ENCODE measurements at regions not wholly inside any gene's neighbourhood (a gene's known extent, or its start where the extent isn't known, plus 50 kb on each side); places are given as distances from the start of the nearest gene placed in this dataset.

- TF ChIP-seq, protein P1, sequence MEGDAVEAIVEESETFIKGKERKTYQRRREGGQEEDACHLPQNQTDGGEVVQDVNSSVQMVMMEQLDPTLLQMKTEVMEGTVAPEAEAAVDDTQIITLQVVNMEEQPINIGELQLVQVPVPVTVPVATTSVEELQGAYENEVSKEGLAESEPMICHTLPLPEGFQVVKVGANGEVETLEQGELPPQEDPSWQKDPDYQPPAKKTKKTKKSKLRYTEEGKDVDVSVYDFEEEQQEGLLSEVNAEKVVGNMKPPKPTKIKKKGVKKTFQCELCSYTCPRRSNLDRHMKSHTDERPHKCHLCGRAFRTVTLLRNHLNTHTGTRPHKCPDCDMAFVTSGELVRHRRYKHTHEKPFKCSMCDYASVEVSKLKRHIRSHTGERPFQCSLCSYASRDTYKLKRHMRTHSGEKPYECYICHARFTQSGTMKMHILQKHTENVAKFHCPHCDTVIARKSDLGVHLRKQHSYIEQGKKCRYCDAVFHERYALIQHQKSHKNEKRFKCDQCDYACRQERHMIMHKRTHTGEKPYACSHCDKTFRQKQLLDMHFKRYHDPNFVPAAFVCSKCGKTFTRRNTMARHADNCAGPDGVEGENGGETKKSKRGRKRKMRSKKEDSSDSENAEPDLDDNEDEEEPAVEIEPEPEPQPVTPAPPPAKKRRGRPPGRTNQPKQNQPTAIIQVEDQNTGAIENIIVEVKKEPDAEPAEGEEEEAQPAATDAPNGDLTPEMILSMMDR (IDR thresholded peaks at IDR 0.05), result no peak
- TF ChIP-seq POLR2AphosphoS5 (IDR thresholded peaks at IDR 0.05; ENCODE audit: low read depth, low read length) (no peak), TCF7L2 (IDR thresholded peaks at IDR 0.05; ENCODE audit: low read depth, low read length) (no peak)
- TF ChIP-seq, protein P2, sequence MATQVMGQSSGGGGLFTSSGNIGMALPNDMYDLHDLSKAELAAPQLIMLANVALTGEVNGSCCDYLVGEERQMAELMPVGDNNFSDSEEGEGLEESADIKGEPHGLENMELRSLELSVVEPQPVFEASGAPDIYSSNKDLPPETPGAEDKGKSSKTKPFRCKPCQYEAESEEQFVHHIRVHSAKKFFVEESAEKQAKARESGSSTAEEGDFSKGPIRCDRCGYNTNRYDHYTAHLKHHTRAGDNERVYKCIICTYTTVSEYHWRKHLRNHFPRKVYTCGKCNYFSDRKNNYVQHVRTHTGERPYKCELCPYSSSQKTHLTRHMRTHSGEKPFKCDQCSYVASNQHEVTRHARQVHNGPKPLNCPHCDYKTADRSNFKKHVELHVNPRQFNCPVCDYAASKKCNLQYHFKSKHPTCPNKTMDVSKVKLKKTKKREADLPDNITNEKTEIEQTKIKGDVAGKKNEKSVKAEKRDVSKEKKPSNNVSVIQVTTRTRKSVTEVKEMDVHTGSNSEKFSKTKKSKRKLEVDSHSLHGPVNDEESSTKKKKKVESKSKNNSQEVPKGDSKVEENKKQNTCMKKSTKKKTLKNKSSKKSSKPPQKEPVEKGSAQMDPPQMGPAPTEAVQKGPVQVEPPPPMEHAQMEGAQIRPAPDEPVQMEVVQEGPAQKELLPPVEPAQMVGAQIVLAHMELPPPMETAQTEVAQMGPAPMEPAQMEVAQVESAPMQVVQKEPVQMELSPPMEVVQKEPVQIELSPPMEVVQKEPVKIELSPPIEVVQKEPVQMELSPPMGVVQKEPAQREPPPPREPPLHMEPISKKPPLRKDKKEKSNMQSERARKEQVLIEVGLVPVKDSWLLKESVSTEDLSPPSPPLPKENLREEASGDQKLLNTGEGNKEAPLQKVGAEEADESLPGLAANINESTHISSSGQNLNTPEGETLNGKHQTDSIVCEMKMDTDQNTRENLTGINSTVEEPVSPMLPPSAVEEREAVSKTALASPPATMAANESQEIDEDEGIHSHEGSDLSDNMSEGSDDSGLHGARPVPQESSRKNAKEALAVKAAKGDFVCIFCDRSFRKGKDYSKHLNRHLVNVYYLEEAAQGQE (IDR thresholded peaks at IDR 0.05; ENCODE audit: insufficient read depth in 1 of 2, low read depth in 2 of 2, low read length in 1 of 2), result no peak
Measured at GRCh38 chr10:130440971-130441370, 304.8 kb downstream of the GLRX3 start.
